Rectal smooth muscle tissue (tissue), 1 donor: ENCODE measurements at regions not wholly inside any gene's neighbourhood (a gene's known extent, or its start where the extent isn't known, plus 50 kb on each side); places are given as distances from the start of the nearest gene placed in this dataset.

ENCODE experiments used
- H3K27ac ChIP-seq: one replicate; pipeline ENCODE4 v1.7.0; 2013; ENCODE audit warnings: low read depth, low read length, inconsistent platforms
- H3K27me3 ChIP-seq: one replicate; pipeline ENCODE4 v1.7.0; 2013; ENCODE audit warnings: low read length; ENCODE audit not compliant: control insufficient read depth, insufficient read depth
- H3K36me3 ChIP-seq: one replicate; pipeline ENCODE4 v1.7.0; 2013; ENCODE audit warnings: low read length; ENCODE audit not compliant: control insufficient read depth, insufficient read depth
- H3K4me1 ChIP-seq: one replicate; pipeline ENCODE4 v1.7.0; 2013; ENCODE audit warnings: low read length; ENCODE audit not compliant: control insufficient read depth, insufficient read depth
- H3K4me3 ChIP-seq: one replicate; pipeline ENCODE4 v1.7.0; 2013; ENCODE audit warnings: low read length
- H3K9ac ChIP-seq: one replicate; pipeline ENCODE4 v1.7.0; 2013; ENCODE audit warnings: low read length

DNA sequence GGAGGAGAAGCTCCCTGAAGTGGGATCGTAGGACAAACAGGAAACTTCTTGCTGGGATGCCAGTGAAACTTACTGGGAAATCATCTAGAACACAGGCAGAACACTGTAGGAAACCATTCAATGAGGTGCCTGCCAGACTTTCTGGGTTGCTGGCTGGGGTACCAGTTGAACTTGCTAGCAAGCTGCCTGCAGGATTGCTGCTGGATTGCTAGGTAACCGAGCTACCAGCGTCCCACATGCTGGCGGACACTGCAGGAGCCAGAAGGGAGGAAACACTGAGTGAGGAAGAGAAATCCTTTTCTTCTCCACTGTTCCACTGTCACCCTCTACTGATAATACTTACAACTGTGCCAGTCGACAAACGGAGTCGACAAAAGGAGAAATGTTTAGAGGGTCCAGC, 91.3 kb upstream of the SLC35B3 start:
- Histone ChIP-seq H3K4me3 (no peak overlapping the region), H3K27me3 (no peaks in the 10 kb centered on the region), H3K27ac (no peak overlapping the region), H3K9ac (no peak overlapping the region), H3K36me3 (no peaks in the 10 kb centered on the region), H3K4me1 (no peaks in the 10 kb centered on the region)

DNA sequence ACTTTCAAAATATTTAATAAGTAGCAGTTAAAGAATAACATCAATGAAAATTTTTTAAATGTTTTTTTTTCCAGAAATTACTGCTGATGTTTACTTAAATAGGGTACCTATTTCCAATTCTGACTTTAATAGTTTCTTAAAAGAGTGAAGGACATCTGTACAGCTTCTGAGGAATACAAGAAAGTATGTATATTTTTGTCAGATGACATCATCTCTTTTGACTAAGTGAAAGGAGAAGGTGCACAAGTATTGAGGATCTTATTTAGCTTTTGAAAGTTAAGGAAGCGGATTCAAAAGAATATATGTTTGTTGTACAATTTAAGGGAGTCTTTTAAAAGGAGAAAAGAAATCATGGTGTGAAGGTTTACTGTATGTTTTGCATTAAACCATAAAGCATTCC, 90.0 kb upstream of the SLC35B3 start:
- H3K36me3 ChIP-seq, result no peaks in the 10 kb centered on the region
- H3K27me3 ChIP-seq, result no peaks in the 10 kb centered on the region
- no peak overlapping the region for H3K9ac ChIP-seq
- H3K27ac ChIP-seq, result no peak overlapping the region
- H3K4me1 ChIP-seq, result no peaks in the 10 kb centered on the region
- no peak overlapping the region for H3K4me3 ChIP-seq

DNA sequence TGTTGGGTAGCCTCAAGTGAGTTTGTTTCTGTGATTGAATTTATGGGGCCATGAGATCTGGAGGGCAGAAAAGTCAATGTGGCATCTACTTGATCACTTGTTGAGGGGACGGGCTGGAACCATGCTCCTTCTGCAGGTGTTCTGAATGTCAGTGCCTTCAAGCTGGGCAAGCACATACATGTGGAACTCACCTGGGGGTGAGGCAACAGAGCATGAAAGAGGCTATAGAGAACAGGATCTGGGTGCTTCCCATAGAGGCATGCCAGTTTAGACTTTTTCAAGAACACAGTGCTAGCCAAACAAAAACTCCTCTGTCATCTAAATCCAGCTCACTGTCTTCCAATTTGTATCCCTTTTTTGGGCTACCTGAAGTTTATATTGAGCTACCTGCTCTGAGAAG, 77.8 kb upstream of the SLC35B3 start:
- Histone ChIP-seq H3K36me3 (no peaks in the 10 kb centered on the region), H3K4me1 (no peaks in the 10 kb centered on the region), H3K9ac (no peak overlapping the region), H3K4me3 (no peak overlapping the region), H3K27ac (no peak overlapping the region), H3K27me3 (no peaks in the 10 kb centered on the region)

DNA sequence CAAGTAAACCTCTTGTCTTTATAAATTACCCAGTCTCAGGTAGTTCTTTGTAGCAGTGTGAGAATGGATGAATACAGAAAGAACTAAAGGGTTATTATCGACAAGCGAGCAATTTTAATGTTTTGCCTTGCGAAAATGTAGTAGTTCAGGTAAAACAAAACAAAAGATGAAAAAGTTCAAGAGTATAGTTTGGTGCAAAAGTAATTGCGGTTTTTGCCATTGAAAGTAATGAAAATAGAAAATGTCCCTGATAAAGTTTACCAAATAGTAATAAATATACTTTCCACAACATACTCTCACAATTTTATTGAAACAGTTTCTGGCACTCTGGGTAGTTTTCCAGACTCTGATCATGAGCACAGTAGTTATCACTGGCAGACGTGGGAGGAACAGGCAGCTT, 71.9 kb upstream of the SLC35B3 start:
- H3K4me1 ChIP-seq, result no peaks in the 10 kb centered on the region
- no peak overlapping the region for H3K27ac ChIP-seq
- no peaks in the 10 kb centered on the region for H3K27me3 ChIP-seq
- no peak overlapping the region for H3K4me3 ChIP-seq
- H3K36me3 ChIP-seq, result no peaks in the 10 kb centered on the region
- H3K9ac ChIP-seq, result no peak overlapping the region

DNA sequence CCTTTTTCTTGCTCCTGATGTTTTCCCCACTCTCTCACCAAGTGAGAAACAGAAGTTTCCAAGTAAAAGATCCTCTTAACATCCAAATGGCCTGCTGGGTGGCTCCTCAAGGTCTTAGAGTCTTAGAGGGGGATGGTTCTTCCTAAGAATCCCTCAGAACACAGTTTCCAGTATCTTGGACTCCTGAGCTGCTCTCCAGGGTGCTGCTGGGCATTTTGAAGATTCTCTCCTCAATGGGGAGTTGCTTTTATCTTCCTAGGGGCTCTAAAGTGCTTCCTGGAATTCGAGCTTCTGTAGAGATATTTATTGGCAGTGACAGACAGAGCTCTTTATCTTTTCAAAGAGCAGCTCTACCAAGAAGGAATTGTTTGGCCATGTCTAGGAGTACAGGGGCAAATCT, 70.8 kb upstream of the SLC35B3 start:
- Histone ChIP-seq H3K4me3 (no peak overlapping the region), H3K27me3 (no peaks in the 10 kb centered on the region), H3K27ac (no peak overlapping the region), H3K36me3 (no peaks in the 10 kb centered on the region), H3K9ac (no peak overlapping the region), H3K4me1 (no peaks in the 10 kb centered on the region)

DNA sequence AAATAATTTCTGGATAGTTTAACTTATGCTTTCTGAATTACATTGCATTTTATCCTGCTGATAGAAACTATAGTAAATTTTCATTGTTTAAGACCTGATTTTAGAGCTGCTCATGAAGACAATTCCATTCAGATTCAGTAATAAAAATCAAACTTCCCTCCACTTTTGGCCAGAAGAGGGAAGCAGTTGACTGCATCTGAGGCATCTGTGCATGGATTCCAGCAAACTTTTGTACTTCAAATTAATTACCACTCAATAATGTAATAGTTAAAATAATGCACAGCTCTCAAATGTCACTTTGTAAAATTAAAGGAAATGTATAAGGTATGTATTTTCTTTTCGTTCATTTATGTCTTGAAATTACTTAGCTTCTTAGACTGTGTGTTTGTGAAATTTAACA, 64.2 kb upstream of the SLC35B3 start:
- Histone ChIP-seq H3K4me3 (no peak overlapping the region), H3K27ac (no peak overlapping the region), H3K4me1 (no peaks in the 10 kb centered on the region), H3K36me3 (no peaks in the 10 kb centered on the region), H3K27me3 (no peaks in the 10 kb centered on the region), H3K9ac (no peak overlapping the region)

GRCh38 chr6:8494730-8495129, 59.4 kb upstream of the SLC35B3 start:
- no peaks in the 10 kb centered on the region for H3K27me3 ChIP-seq
- H3K4me3 ChIP-seq, result no peak overlapping the region
- H3K4me1 ChIP-seq, result no peaks in the 10 kb centered on the region
- H3K27ac ChIP-seq, result no peak overlapping the region
- no peak overlapping the region for H3K9ac ChIP-seq
- no peaks in the 10 kb centered on the region for H3K36me3 ChIP-seq

- Histone ChIP-seq H3K4me3 (no peak overlapping the region), H3K27me3 (no peaks in the 10 kb centered on the region), H3K4me1 (no peaks in the 10 kb centered on the region), H3K36me3 (no peaks in the 10 kb centered on the region), H3K27ac (no peak overlapping the region), H3K9ac (no peak overlapping the region)
These were observed 57.3 kb upstream of the SLC35B3 start for GRCh38 chr6:8492536-8493133.
